ENCODE measurements at regions not wholly inside any gene's neighbourhood (a gene's known extent, or its start where the extent isn't known, plus 50 kb on each side); places are given as distances from the start of the nearest gene placed in this dataset.

- WGBS, 5 donors: 79 to 100% (median 93%) methylated on average over 1 of the region's 1 CpG
- intact Hi-C loops (cut with DNase I; ENCODE audit: low total_unique reads): no loop called here
- no peak for DNase-seq
- Histone ChIP-seq H3K27me3 (no peaks in the 10 kb centered on the region), H3K36me3 (no peaks in the 10 kb centered on the region), H3K9me3 (no peaks in the 10 kb centered on the region), H3K4me1 (no peaks in the 10 kb centered on the region), H3K4me3 (no peak overlapping the region), H3K27ac (no peak overlapping the region)
- TF ChIP-seq POLR2AphosphoS5 (IDR thresholded peaks at IDR 0.05) (no peak), POLR2A (IDR thresholded peaks at IDR 0.05) (no peak), EP300 (IDR thresholded peaks at IDR 0.05) (no peak), CTCF (IDR thresholded peaks at IDR 0.05) (no peak)
Observed at GRCh38 chr6:7664003-7664402, 61.9 kb upstream of the BMP6 start.

- 88 to 97% (median 96%) methylated on average over 1 of the region's 1 CpG for WGBS, 5 donors
- intact Hi-C loops (cut with DNase I; ENCODE audit: low total_unique reads): no loop called here
- peaks cover 0 to 23% (median 9%) of the 10 kb centered on the region in 4 donors for H3K4me1 ChIP-seq
- DNase-seq: no peak
- no peaks in the 10 kb centered on the region for H3K36me3 ChIP-seq
- no peaks in the 10 kb centered on the region for H3K9me3 ChIP-seq
- no peak overlapping the region for H3K27ac ChIP-seq
- H3K27me3 ChIP-seq: peaks cover 0 to 19% (median 0%) of the 10 kb centered on the region in 3 donors
- no peak overlapping the region for H3K4me3 ChIP-seq
- TF ChIP-seq CTCF (IDR thresholded peaks at IDR 0.05): no peak
- no peak for TF ChIP-seq EP300 (IDR thresholded peaks at IDR 0.05)
- no peak for TF ChIP-seq POLR2AphosphoS5 (IDR thresholded peaks at IDR 0.05)
- no peak for TF ChIP-seq POLR2A (IDR thresholded peaks at IDR 0.05)
Observed at GRCh38 chr6:7668936-7669335, 57.0 kb upstream of the BMP6 start.

- intact Hi-C loops (cut with DNase I; ENCODE audit: low total_unique reads): no loop called here
- 84 to 90% (median 87%) methylated on average over 4 of the region's 4 CpGs for WGBS, 5 donors
- no peaks in the 10 kb centered on the region for H3K9me3 ChIP-seq
- peaks cover 0 to 22% (median 0%) of the 10 kb centered on the region in 3 donors for H3K27me3 ChIP-seq
- no peak overlapping the region for H3K4me3 ChIP-seq
- DNase-seq: no peak
- peaks cover 0 to 27% (median 9%) of the 10 kb centered on the region in 4 donors for H3K4me1 ChIP-seq
- no peak overlapping the region for H3K27ac ChIP-seq
- no peaks in the 10 kb centered on the region for H3K36me3 ChIP-seq
- no peak for TF ChIP-seq CTCF (IDR thresholded peaks at IDR 0.05)
- TF ChIP-seq POLR2AphosphoS5 (IDR thresholded peaks at IDR 0.05): no peak
- TF ChIP-seq EP300 (IDR thresholded peaks at IDR 0.05): no peak
- no peak for TF ChIP-seq POLR2A (IDR thresholded peaks at IDR 0.05)
Observed at GRCh38 chr6:7669742-7670141, 56.2 kb upstream of the BMP6 start.

GRCh38 chr6:7671076-7671475, 54.8 kb upstream of the BMP6 start:
- TF ChIP-seq POLR2AphosphoS5 (IDR thresholded peaks at IDR 0.05) (no peak), CTCF (IDR thresholded peaks at IDR 0.05) (no peak), EP300 (IDR thresholded peaks at IDR 0.05) (no peak), POLR2A (IDR thresholded peaks at IDR 0.05) (no peak)
- Histone ChIP-seq H3K27ac (no peak overlapping the region), H3K9me3 (no peaks in the 10 kb centered on the region), H3K4me1 (peaks cover 0 to 27% (median 9%) of the 10 kb centered on the region in 4 donors), H3K36me3 (no peaks in the 10 kb centered on the region), H3K27me3 (peaks cover 0 to 22% (median 0%) of the 10 kb centered on the region in 3 donors), H3K4me3 (no peak overlapping the region)
- intact Hi-C loops (cut with DNase I; ENCODE audit: low total_unique reads): no loop called here
- whole genome bisulfite sequencing, 5 donors: 47 to 69% (median 59%) methylated on average over 7 of the region's 7 CpGs
- no peak for DNase-seq
